DMS53 treated with DMSO at 0.1 percent for 48 hours (cell line): ENCODE measurements at regions not wholly inside any gene's neighbourhood (a gene's known extent, or its start where the extent isn't known, plus 50 kb on each side); places are given as distances from the start of the nearest gene placed in this dataset.

ENCODE experiments used
- DNase-seq: peaks from one replicate; lab custom pipeline; 2025; ENCODE audit not compliant: unreplicated experiment; lab: John Stamatoyannopoulos, UW

- DNase-seq = peak; percentile 40
Observed at GRCh38 chr1:189356206-189356605, 1121.5 kb downstream of the BRINP3 start.

- DNase-seq = peak; percentile 11
Observed at GRCh38 chr1:189357317-189357716, 1120.3 kb downstream of the BRINP3 start.

- DNase-seq = no peak
Observed at GRCh38 chr1:189369612-189370011, 1108.1 kb downstream of the BRINP3 start.

- DNase-seq = no peak
Observed at GRCh38 chr1:189374816-189375215, 1102.8 kb downstream of the BRINP3 start.

- no peak for DNase-seq
Observed at GRCh38 chr1:189405419-189405818, 1072.2 kb downstream of the BRINP3 start.

- no peak for DNase-seq
Observed at GRCh38 chr1:189409774-189410173, 1067.9 kb downstream of the BRINP3 start.

- no peak for DNase-seq
Observed at GRCh38 chr1:189424746-189425331, 1052.8 kb downstream of the BRINP3 start.

GRCh38 chr1:189429610-189430009 is 1048.1 kb downstream of the BRINP3 start:
- DNase-seq = peak; percentile 53

GRCh38 chr1:189431447-189431846 is 1046.2 kb downstream of the BRINP3 start:
- no peak for DNase-seq

GRCh38 chr1:189432753-189433152 is 1044.9 kb downstream of the BRINP3 start:
- no peak for DNase-seq

GRCh38 chr1:189434461-189434860 is 1043.2 kb downstream of the BRINP3 start:
- no peak for DNase-seq

GRCh38 chr1:189435398-189435797 is 1042.3 kb downstream of the BRINP3 start:
- no peak for DNase-seq

GRCh38 chr1:189438808-189439207 is 1038.9 kb downstream of the BRINP3 start:
- DNase-seq = no peak

GRCh38 chr1:189463166-189463565 is 1014.5 kb downstream of the BRINP3 start:
- no peak for DNase-seq

GRCh38 chr1:189496768-189497167 is 980.9 kb downstream of the BRINP3 start:
- no peak for DNase-seq

GRCh38 chr1:189499736-189500135 is 977.9 kb downstream of the BRINP3 start:
- no peak for DNase-seq

GRCh38 chr1:189500778-189501177 is 976.9 kb downstream of the BRINP3 start:
- peak; percentile 46 for DNase-seq

GRCh38 chr1:189510827-189511226 is 966.8 kb downstream of the BRINP3 start:
- no peak for DNase-seq

GRCh38 chr1:189513091-189513490 is 964.6 kb downstream of the BRINP3 start:
- DNase-seq = no peak

- DNase-seq = no peak
Observed at GRCh38 chr1:189522441-189522840, 955.2 kb downstream of the BRINP3 start.

GRCh38 chr1:189524501-189524900 is 953.2 kb downstream of the BRINP3 start:
- DNase-seq = no peak

GRCh38 chr1:189530162-189530561 is 947.5 kb downstream of the BRINP3 start:
- no peak for DNase-seq

- no peak for DNase-seq
Observed at GRCh38 chr1:189538271-189538670, 939.4 kb downstream of the BRINP3 start.
